Mesenchymal stem cell (in vitro differentiated cells and primary cell): ENCODE measurements at regions not wholly inside any gene's neighbourhood (a gene's known extent, or its start where the extent isn't known, plus 50 kb on each side); places are given as distances from the start of the nearest gene placed in this dataset.
"Not testable (repeated sequence)": the region's sequence is repeated elsewhere in the genome, so short reads cannot be mapped to it uniquely, and the experiment has no call there.

Source experiments
- DNase-seq: peaks from one replicate; pipeline ENCODE4 v3.0.0-alpha.2; 2013
- H2AFZ ChIP-seq: one replicate; pipeline ENCODE4 v1.6.1; 2013; ENCODE audit warnings: low read depth, mild to moderate bottlenecking, control low read depth, inconsistent platforms, low read length, moderate library complexity
- H2AK5ac ChIP-seq: 2 replicates; pipeline ENCODE4 v1.6.1; 2013; ENCODE audit warnings: low read length, moderate library complexity, mild to moderate bottlenecking, inconsistent platforms; ENCODE audit not compliant: severe bottlenecking
- H2BK120ac ChIP-seq: one replicate; pipeline ENCODE4 v1.6.1; 2013; ENCODE audit warnings: low read depth, mild to moderate bottlenecking, inconsistent platforms, low read length, moderate library complexity
- H2BK12ac ChIP-seq, 2 experiments: one replicate each; pipeline ENCODE4 v1.6.1; 2013; ENCODE audit warnings: inconsistent platforms in 2 of 2, low read length in 2 of 2, mild to moderate bottlenecking in 2 of 2, moderate library complexity in 2 of 2, control low read depth in 1 of 2
- H2BK15ac ChIP-seq: one replicate; pipeline ENCODE4 v1.6.1; 2013; ENCODE audit warnings: mild to moderate bottlenecking, low read depth, inconsistent platforms; ENCODE audit not compliant: poor library complexity, severe bottlenecking
- H2BK5ac ChIP-seq: 2 replicates; pipeline ENCODE4 v1.6.1; 2013; ENCODE audit warnings: low read depth, mild to moderate bottlenecking, low read length, control low read depth, inconsistent platforms; ENCODE audit not compliant: poor library complexity, severe bottlenecking
- H3K14ac ChIP-seq, 2 experiments: one replicate each; pipeline ENCODE4 v1.6.1; 2013; ENCODE audit warnings: inconsistent platforms in 2 of 2, low read length in 2 of 2, control low read depth in 1 of 2, mild to moderate bottlenecking in 1 of 2, moderate library complexity in 1 of 2
- H3K18ac ChIP-seq, 2 experiments: one replicate each; pipeline ENCODE4 v1.6.1; 2013; ENCODE audit warnings: inconsistent platforms in 2 of 2, low read length in 2 of 2, control low read depth in 1 of 2, low read depth in 1 of 2, mild to moderate bottlenecking in 1 of 2
- H3K23ac ChIP-seq, 2 experiments: one replicate each; pipeline ENCODE4 v1.6.1; 2013; ENCODE audit warnings: inconsistent platforms in 2 of 2, low read length in 2 of 2, mild to moderate bottlenecking in 2 of 2, moderate library complexity in 2 of 2, control low read depth in 1 of 2
- H3K27ac ChIP-seq: 2 replicates; pipeline ENCODE4 v1.5.1; 2013; ENCODE audit warnings: mild to moderate bottlenecking, moderate library complexity, low read length, control low read depth, inconsistent platforms; ENCODE audit not compliant: poor library complexity, severe bottlenecking
- H3K27me3 ChIP-seq, 2 experiments: 2 replicates each; pipeline versions ENCODE4 v1.6.1 to v1.7.0; 2013; ENCODE audit warnings: low read length in 2 of 2, mild to moderate bottlenecking in 2 of 2, moderate library complexity in 2 of 2, control low read depth in 1 of 2, inconsistent platforms in 1 of 2; ENCODE audit not compliant: control insufficient read depth in 1 of 2, insufficient read depth in 1 of 2
- H3K36me3 ChIP-seq, 2 experiments: 2 replicates each; pipeline versions ENCODE4 v1.6.1 to v1.7.0; 2013; ENCODE audit warnings: low read length in 2 of 2, control low read depth in 1 of 2, inconsistent platforms in 1 of 2, low read depth in 1 of 2, mild to moderate bottlenecking in 1 of 2; ENCODE audit not compliant: insufficient read depth in 2 of 2, control insufficient read depth in 1 of 2
- H3K4ac ChIP-seq, 2 experiments: one replicate each; pipeline ENCODE4 v1.6.1; 2013; ENCODE audit warnings: inconsistent platforms in 2 of 2, low read length in 2 of 2, mild to moderate bottlenecking in 2 of 2, moderate library complexity in 2 of 2, control low read depth in 1 of 2, low read depth in 1 of 2
- H3K4me1 ChIP-seq: 2 replicates; pipeline ENCODE4 v1.6.1; 2013; ENCODE audit warnings: low read depth, low read length, control low read depth; ENCODE audit not compliant: control insufficient read depth, insufficient read depth
- H3K4me2 ChIP-seq: 2 replicates; pipeline ENCODE4 v1.6.1; 2013; ENCODE audit warnings: low read length, mild to moderate bottlenecking, inconsistent platforms; ENCODE audit not compliant: poor library complexity, severe bottlenecking
- H3K4me3 ChIP-seq, 2 experiments: 2 replicates each; pipeline versions ENCODE4 v1.5.1 to v1.7.0; 2013; ENCODE audit warnings: low read length in 2 of 2, mild to moderate bottlenecking in 2 of 2, control low read depth in 1 of 2, low read depth in 1 of 2; ENCODE audit not compliant: insufficient read depth in 1 of 2
- H3K79me1 ChIP-seq: replicated peaks from 2 replicates; pipeline ENCODE4 v1.6.1; 2013; ENCODE audit warnings: mild to moderate bottlenecking, control low read depth, low read length, inconsistent platforms; ENCODE audit not compliant: poor library complexity, severe bottlenecking
- H3K9ac ChIP-seq: 2 replicates; pipeline ENCODE4 v1.7.0; 2013; ENCODE audit warnings: mild to moderate bottlenecking, low read length, moderate library complexity
- H3K9me3 ChIP-seq: 2 replicates; pipeline ENCODE4 v1.7.0; 2013; ENCODE audit warnings: mild to moderate bottlenecking, low read length; ENCODE audit not compliant: control insufficient read depth
- H4K8ac ChIP-seq: one replicate; pipeline ENCODE4 v1.6.1; 2013; ENCODE audit warnings: inconsistent platforms, mild to moderate bottlenecking, low read length, moderate library complexity
- H4K91ac ChIP-seq: one replicate; pipeline ENCODE4 v1.6.1; 2013; ENCODE audit warnings: mild to moderate bottlenecking, low read length, inconsistent platforms
- WGBS: methylation state at CpG from one replicate; pipeline ENCODE4 v1.1.7; 2013; ENCODE audit warnings: mixed read lengths; 5-methylcytosine and 5-hydroxymethylcytosine counted together

DNA sequence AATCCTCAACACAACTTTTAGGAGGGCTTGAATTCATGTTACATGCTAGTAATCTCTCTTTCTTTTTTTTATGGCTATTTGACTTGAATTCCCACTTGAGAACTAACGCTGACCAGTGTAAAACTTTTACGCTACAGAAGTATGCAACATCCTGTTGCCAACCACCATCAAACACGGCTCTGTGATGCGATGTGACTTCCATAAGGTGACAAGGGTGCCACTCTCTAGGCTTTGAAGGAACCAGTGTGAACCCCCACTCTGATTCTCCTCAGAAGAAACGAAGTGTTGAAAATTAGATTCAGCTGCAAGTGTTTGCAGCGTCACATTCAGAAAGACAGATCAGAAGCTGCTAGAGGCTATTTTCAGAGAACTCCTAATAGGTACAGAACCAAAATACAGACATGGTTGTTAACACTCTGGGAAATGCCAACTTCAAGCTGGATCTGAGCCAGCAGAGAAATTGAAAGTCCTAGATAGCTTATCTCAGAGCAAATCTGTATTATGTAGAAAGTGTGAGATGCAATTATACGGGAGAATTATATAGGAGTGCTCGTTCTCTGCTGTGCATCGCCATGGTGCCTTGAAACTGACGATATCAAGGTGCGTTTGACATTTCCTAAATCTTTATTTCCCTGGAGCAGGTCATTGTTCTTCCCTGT lies 271.2 kb downstream of the LPIN1 start:
- Histone ChIP-seq H3K23ac (peak overlapping the region in 1 of 2 experiments; percentile 12), H2BK12ac (no peak overlapping the region), H3K4me2 (no peak overlapping the region), H3K27me3 (no peaks in the 10 kb centered on the region), H3K9ac (no peak overlapping the region), H2BK120ac (no peak overlapping the region), H3K14ac (no peak overlapping the region), H2AFZ (no peak overlapping the region), H3K4me3 (no peak overlapping the region), H3K9me3 (peaks cover 22% of the 10 kb centered on the region), H3K79me1 (no peaks in the 10 kb centered on the region), H3K27ac (no peak overlapping the region), H2AK5ac (no peak overlapping the region), H3K4ac (no peak overlapping the region), H3K4me1 (peaks cover 2% of the 10 kb centered on the region), H3K18ac (peak overlapping the region in 1 of 2 experiments; percentile 14), H2BK5ac (no peak overlapping the region), H4K8ac (no peak overlapping the region), H4K91ac (no peak overlapping the region), H2BK15ac (no peak overlapping the region), H3K36me3 (no peaks in the 10 kb centered on the region)
- no peak for DNase-seq
- WGBS: 94% methylated on average over 11 of the region's 11 CpGs

DNA sequence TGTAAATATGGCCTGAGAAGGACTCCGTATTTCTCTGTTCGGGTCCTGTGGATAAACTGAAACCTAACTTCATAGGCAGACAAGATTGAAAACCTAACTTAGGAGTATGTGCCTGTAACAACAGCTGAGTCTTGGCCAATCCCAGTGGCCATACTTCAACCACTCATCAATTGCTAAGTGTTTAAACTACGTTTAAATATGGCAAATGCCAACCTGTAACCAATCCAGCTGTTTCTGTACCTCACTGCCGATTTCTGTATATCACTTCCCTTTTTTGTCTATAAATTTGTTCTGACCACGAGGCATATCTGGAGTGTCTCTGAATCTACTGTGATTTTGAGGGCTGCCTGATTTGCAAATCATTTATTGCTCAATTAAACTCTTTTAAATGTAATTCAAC lies 272.3 kb downstream of the LPIN1 start:
- not testable (repeated sequence) for H2BK120ac ChIP-seq, H2AK5ac ChIP-seq, H3K23ac ChIP-seq, H2BK12ac ChIP-seq, H3K79me1 ChIP-seq, H3K4me1 ChIP-seq, H3K18ac ChIP-seq, H2AFZ ChIP-seq, H3K4me2 ChIP-seq, H3K9ac ChIP-seq, DNase-seq, H2BK5ac ChIP-seq, H3K27ac ChIP-seq, H4K91ac ChIP-seq, H3K27me3 ChIP-seq, H3K14ac ChIP-seq, H3K4me3 ChIP-seq, H2BK15ac ChIP-seq, H4K8ac ChIP-seq, H3K4ac ChIP-seq, H3K36me3 ChIP-seq
- 83% methylated on average over 4 of the region's 5 CpGs for WGBS
- H3K9me3 ChIP-seq: peaks cover 22% of the 10 kb centered on the region

DNA sequence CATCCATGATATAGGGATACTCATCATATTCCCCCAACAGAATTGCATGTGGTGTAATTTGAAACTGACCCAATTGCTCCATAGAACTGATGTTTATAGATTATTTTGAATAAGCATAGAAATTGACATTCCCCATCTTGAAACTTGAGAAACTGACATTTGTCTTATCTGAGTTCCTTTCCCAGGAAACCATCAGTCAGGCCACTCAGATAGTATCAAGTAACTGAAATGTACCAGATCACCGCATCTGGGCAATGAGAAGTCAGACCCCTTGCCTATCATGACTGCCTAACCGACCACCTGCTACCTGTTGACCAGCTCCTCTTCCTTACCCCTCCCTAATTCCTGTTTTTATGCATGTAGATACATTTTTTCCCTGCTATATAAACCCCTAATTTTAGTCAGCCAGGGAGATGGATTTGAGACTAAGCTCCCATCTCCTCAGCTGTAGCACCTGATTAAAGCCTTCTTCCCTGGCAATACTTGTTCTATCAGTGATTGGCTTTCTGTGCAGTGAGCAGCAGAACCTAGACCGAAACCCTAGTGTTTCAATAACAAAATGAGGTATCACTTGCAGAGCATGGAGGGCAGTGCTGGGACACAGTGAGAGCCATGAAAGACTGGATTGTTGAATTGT lies 274.5 kb downstream of the LPIN1 start:
- Histone ChIP-seq H3K9me3 (peaks cover 22% of the 10 kb centered on the region), H3K27me3 (no peaks in the 10 kb centered on the region), H3K36me3 (no peaks in the 10 kb centered on the region), H3K79me1 (no peaks in the 10 kb centered on the region), H3K27ac (no peak overlapping the region), H3K18ac (no peak overlapping the region), H2BK120ac (no peak overlapping the region), H3K14ac (no peak overlapping the region), H2BK15ac (no peak overlapping the region), H3K23ac (no peak overlapping the region), H2BK5ac (no peak overlapping the region), H3K4me2 (no peak overlapping the region), H2AFZ (no peak overlapping the region), H4K8ac (no peak overlapping the region), H3K4me1 (no peaks in the 10 kb centered on the region), H3K9ac (no peak overlapping the region), H3K4ac (no peak overlapping the region), H2BK12ac (no peak overlapping the region), H3K4me3 (no peak overlapping the region), H2AK5ac (no peak overlapping the region), H4K91ac (no peak overlapping the region)
- no peak for DNase-seq
- WGBS: 97% methylated on average over 3 of the region's 3 CpGs

DNA sequence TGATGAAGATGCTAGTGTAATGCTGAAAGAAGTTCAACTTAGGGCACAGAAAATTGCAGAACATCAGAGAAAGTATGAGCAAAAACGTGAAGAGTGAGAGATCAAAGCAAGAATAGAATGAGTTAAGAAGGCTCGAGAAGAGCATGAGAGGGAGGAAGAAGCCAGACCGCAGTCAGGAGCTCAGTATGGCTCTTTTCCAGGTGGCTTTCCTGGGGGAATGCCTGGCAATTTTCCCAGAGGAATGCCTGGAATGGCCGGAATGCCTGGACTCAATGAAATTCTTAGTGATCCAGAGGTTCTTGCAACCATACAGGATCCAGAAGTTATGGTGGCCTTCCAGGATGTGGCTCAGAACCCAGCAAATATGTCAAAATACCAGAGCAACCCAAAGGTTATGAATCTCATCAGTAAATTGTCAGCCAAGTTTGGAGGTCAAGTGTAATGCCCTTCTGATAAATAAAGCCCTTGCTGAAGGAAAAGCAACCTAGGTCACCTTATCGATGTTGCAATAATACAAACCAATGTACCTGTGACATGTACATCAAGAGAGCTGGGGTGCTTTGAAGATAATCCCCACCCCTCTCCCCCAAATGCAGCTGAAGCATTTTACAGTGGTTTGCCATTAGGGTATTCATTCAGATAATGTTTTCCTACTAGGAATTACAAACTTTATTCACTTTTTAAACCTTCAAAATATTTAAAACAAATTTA lies 277.9 kb downstream of the LPIN1 start:
- not testable (repeated sequence) for H3K27me3 ChIP-seq, H4K91ac ChIP-seq, H3K4ac ChIP-seq, H4K8ac ChIP-seq, H3K27ac ChIP-seq, H3K4me3 ChIP-seq, H3K23ac ChIP-seq, H3K9ac ChIP-seq, H3K36me3 ChIP-seq, H3K4me1 ChIP-seq, H3K14ac ChIP-seq, H2BK5ac ChIP-seq, H3K79me1 ChIP-seq, H2AK5ac ChIP-seq, H3K4me2 ChIP-seq, H2BK15ac ChIP-seq, H2BK12ac ChIP-seq, H3K18ac ChIP-seq, H2BK120ac ChIP-seq, H2AFZ ChIP-seq
- WGBS: 21% methylated on average over 4 of the region's 5 CpGs
- DNase-seq: peak; percentile 29
- H3K9me3 ChIP-seq: peaks cover 22% of the 10 kb centered on the region
